H1 (cell line): ENCODE measurements at regions not wholly inside any gene's neighbourhood (a gene's known extent, or its start where the extent isn't known, plus 50 kb on each side); places are given as distances from the start of the nearest gene placed in this dataset.

Source experiments
- CTCF ChIA-PET: fragments of 300-600 bp; sonication (Branson Sonifier 250); formaldehyde crosslinking; loops from one replicate; lab custom pipeline; 2021; ENCODE audit not compliant: partially characterized antibody; lab: Charles Lee
- POLR2A ChIA-PET: fragments of 300-600 bp; sonication (Branson Sonifier 250); formaldehyde crosslinking; loops from one replicate; lab custom pipeline; 2021; ENCODE audit warnings: inconsistent platforms; ENCODE audit not compliant: partially characterized antibody; lab: Charles Lee
- DNase-seq, 2 experiments: peaks; one replicate each; pipeline versions ENCODE4 v3.0.0 to v3.0.0-alpha.2; 2010 to 2022; ENCODE audit warnings: low spot score in 2 of 2, low read depth in 1 of 2, mixed read lengths in 1 of 2
- FAIRE-seq: peaks from 2 replicates; lab custom pipeline; 2011; peaks lifted over from hg19 to GRCh38; lab: Jason Lieb, UNC
- H2AFZ ChIP-seq: 2 replicates; pipeline ENCODE4 v1.8.1; 2012; ENCODE audit warnings: low read length, inconsistent platforms
- H2AK5ac ChIP-seq: 2 replicates; pipeline ENCODE4 v1.6.1; 2013; ENCODE audit warnings: low read depth, low read length
- H2BK120ac ChIP-seq: replicated peaks from 2 replicates; pipeline ENCODE3; 2013; ENCODE audit warnings: low read depth, low read length, inconsistent platforms
- H2BK12ac ChIP-seq: 2 replicates; pipeline ENCODE4 v1.6.1; 2013; ENCODE audit warnings: low read depth, low read length
- H2BK15ac ChIP-seq: 2 replicates; pipeline ENCODE4 v1.6.1; 2013; ENCODE audit warnings: low read length
- H2BK20ac ChIP-seq: 2 replicates; pipeline ENCODE4 v1.6.1; 2013; ENCODE audit warnings: low read length
- H2BK5ac ChIP-seq: 2 replicates; pipeline ENCODE4 v1.6.1; 2013; ENCODE audit warnings: low read depth, low read length
- H3K14ac ChIP-seq: 2 replicates; pipeline ENCODE4 v1.6.1; 2013; ENCODE audit warnings: inconsistent platforms; ENCODE audit not compliant: insufficient read length
- H3K18ac ChIP-seq: 2 replicates; pipeline ENCODE4 v1.6.1; 2013; ENCODE audit warnings: low read length; ENCODE audit errors: extremely low read depth
- H3K23ac ChIP-seq: 2 replicates; pipeline ENCODE4 v1.6.1; 2013; ENCODE audit warnings: inconsistent platforms; ENCODE audit not compliant: insufficient read length
- H3K23me2 ChIP-seq: 2 replicates; pipeline ENCODE4 v1.6.1; 2013; ENCODE audit warnings: low read depth, low read length
- H3K27ac ChIP-seq: 2 replicates; pipeline ENCODE4 v1.6.1; 2011; ENCODE audit warnings: low read depth, low read length, inconsistent platforms
- H3K27me3 ChIP-seq, 4 experiments: replicated peaks in 1 of 4; 1 replicate in 1 of 4; 2 replicates in 3 of 4; pipeline versions ENCODE4 v1.6.1 to v1.8.1; 2011 to 2013; ENCODE audit warnings: low read length in 3 of 4, mild to moderate bottlenecking in 3 of 4, inconsistent platforms in 2 of 4, mixed read lengths in 2 of 4, moderate library complexity in 1 of 4; ENCODE audit not compliant: control insufficient read depth in 3 of 4, insufficient read depth in 3 of 4; ENCODE audit errors: extremely low read depth in 1 of 4
- H3K36me3 ChIP-seq, 4 experiments: 2 replicates each; pipeline versions ENCODE4 v1.6.1 to v1.8.1; 2011 to 2013; ENCODE audit warnings: mild to moderate bottlenecking in 4 of 4, low read length in 3 of 4, moderate library complexity in 2 of 4, control low read depth in 1 of 4, inconsistent platforms in 1 of 4; ENCODE audit not compliant: insufficient read depth in 4 of 4, control insufficient read depth in 2 of 4
- H3K4ac ChIP-seq: replicated peaks from 2 replicates; pipeline ENCODE3; 2013; ENCODE audit warnings: low read length, low read depth, mixed read lengths, inconsistent platforms; ENCODE audit not compliant: insufficient read length
- H3K4me1 ChIP-seq, 4 experiments: replicated peaks in 1 of 4; 1 replicate in 1 of 4; 2 replicates in 3 of 4; pipeline versions ENCODE4 v1.6.1 to v1.8.1; 2011 to 2013; ENCODE audit warnings: low read length in 3 of 4, inconsistent platforms in 2 of 4, mixed read lengths in 1 of 4; ENCODE audit not compliant: insufficient read depth in 4 of 4, control insufficient read depth in 3 of 4
- H3K4me2 ChIP-seq, 2 experiments: 2 replicates each; pipeline versions ENCODE4 v1.6.1 to v1.8.1; 2011 to 2013; ENCODE audit warnings: low read depth in 2 of 2, low read length in 2 of 2, control low read depth in 1 of 2, inconsistent platforms in 1 of 2, mild to moderate bottlenecking in 1 of 2; ENCODE audit not compliant: insufficient read depth in 1 of 2
- H3K4me3 ChIP-seq, 4 experiments: fragments of 200-600, 300-600 bp in 1 of 4; sonication (generic), shearing (Covaris generic), sonication (Bioruptor Twin) in 1 of 4; 2 replicates each; pipeline versions ENCODE4 v1.5.1 to v1.8.1; 2011 to 2016; ENCODE audit warnings: low read length in 4 of 4, low read depth in 3 of 4, control low read depth in 2 of 4, inconsistent platforms in 2 of 4, mild to moderate bottlenecking in 2 of 4, mixed read lengths in 1 of 4, moderate library complexity in 1 of 4; ENCODE audit not compliant: insufficient read depth in 2 of 4; ENCODE audit errors: extremely low read depth in 1 of 4
- H3K56ac ChIP-seq: replicated peaks from 2 replicates; pipeline ENCODE3; 2013; ENCODE audit warnings: low read depth, mild to moderate bottlenecking, mixed read lengths, low read length, inconsistent platforms; ENCODE audit not compliant: insufficient read length
- H3K79me1 ChIP-seq: 2 replicates; pipeline ENCODE4 v1.6.1; 2013; ENCODE audit warnings: low read depth, low read length, control low read depth
- H3K79me2 ChIP-seq, 2 experiments: 2 replicates each; pipeline versions ENCODE4 v1.6.1 to v1.8.1; 2012 to 2013; ENCODE audit warnings: low read length in 2 of 2, mild to moderate bottlenecking in 2 of 2, inconsistent platforms in 1 of 2; ENCODE audit not compliant: insufficient read depth in 2 of 2, control insufficient read depth in 1 of 2
- H3K9ac ChIP-seq, 4 experiments: replicated peaks in 1 of 4; 1 replicate in 1 of 4; 2 replicates in 3 of 4; pipeline versions ENCODE4 v1.6.1 to v1.8.1; 2011 to 2013; ENCODE audit warnings: low read depth in 3 of 4, low read length in 3 of 4, control low read depth in 2 of 4, mild to moderate bottlenecking in 2 of 4, moderate library complexity in 2 of 4, inconsistent platforms in 1 of 4; ENCODE audit errors: extremely low read depth in 1 of 4
- H3K9me3 ChIP-seq, 2 experiments: 2 replicates each; pipeline versions ENCODE4 v1.6.1 to v1.8.1; 2012 to 2013; ENCODE audit warnings: mild to moderate bottlenecking in 2 of 2, moderate library complexity in 2 of 2, control low read depth in 1 of 2, inconsistent platforms in 1 of 2, low read depth in 1 of 2, low read length in 1 of 2, mixed read lengths in 1 of 2; ENCODE audit not compliant: insufficient read depth in 2 of 2
- H4K20me1 ChIP-seq, 2 experiments: replicated peaks in 1 of 2; 2 replicates each; pipeline versions ENCODE3 to v1.8.1; 2011 to 2013; ENCODE audit warnings: inconsistent platforms in 2 of 2, low read length in 2 of 2, mild to moderate bottlenecking in 1 of 2; ENCODE audit not compliant: insufficient read depth in 2 of 2, control insufficient read depth in 1 of 2
- H4K5ac ChIP-seq: 2 replicates; pipeline ENCODE4 v1.6.1; 2013; ENCODE audit warnings: low read length, low read depth, mixed read lengths, inconsistent platforms; ENCODE audit not compliant: insufficient read length
- H4K8ac ChIP-seq: 2 replicates; pipeline ENCODE4 v1.8.0; 2013; ENCODE audit warnings: mild to moderate bottlenecking, moderate library complexity, low read length, inconsistent platforms; ENCODE audit not compliant: insufficient read depth; ENCODE audit errors: extremely low read depth
- H4K91ac ChIP-seq: replicated peaks from 2 replicates; pipeline ENCODE3; 2013; ENCODE audit warnings: low read length, mixed read lengths, inconsistent platforms; ENCODE audit not compliant: insufficient read length
- BCL11A ChIP-seq, 2 experiments: IDR thresholded peaks; one replicate each; pipeline ENCODE4 v1.6.1; 2011; ENCODE audit warnings: low read depth in 2 of 2, low read length in 2 of 2, mild to moderate bottlenecking in 2 of 2
- BRCA1 ChIP-seq: IDR thresholded peaks from 2 replicates; pipeline ENCODE4 v1.6.1; 2012; ENCODE audit warnings: low read depth, low read length, improper control_type of control experiment
- CEBPB ChIP-seq: IDR thresholded peaks from 2 replicates; pipeline ENCODE4 v1.6.1; 2012; ENCODE audit warnings: low read depth, low read length
- CHD1 ChIP-seq: IDR thresholded peaks from 2 replicates; pipeline ENCODE4 v1.6.1; 2012; ENCODE audit warnings: low read depth, low read length, improper control_type of control experiment
- CTBP2 ChIP-seq: IDR thresholded peaks from 2 replicates; pipeline ENCODE4 v1.7.0; 2011; ENCODE audit warnings: borderline replicate concordance, mild to moderate bottlenecking, moderate library complexity, mixed read lengths, low read length; ENCODE audit not compliant: insufficient read depth, insufficient read length
- EZH2 ChIP-seq: fragments of 200-600 bp; sonication (generic); IDR thresholded peaks from 2 replicates; pipeline ENCODE4 v1.7.1; 2012; ENCODE audit warnings: low read depth, mild to moderate bottlenecking, moderate library complexity, low read length, inconsistent platforms; ENCODE audit not compliant: severe bottlenecking
- JUND ChIP-seq: IDR thresholded peaks from 2 replicates; pipeline ENCODE4 v1.6.1; 2011; ENCODE audit warnings: mild to moderate bottlenecking, improper control_type of control experiment, low read length
- KDM5A ChIP-seq: fragments of 200-600 bp; IDR thresholded peaks from 2 replicates; pipeline ENCODE4 v1.7.1; 2012; ENCODE audit warnings: mild to moderate bottlenecking, low read length, inconsistent platforms, mixed read lengths
- MAFK ChIP-seq: IDR thresholded peaks from 2 replicates; pipeline ENCODE4 v1.6.1; 2012; ENCODE audit warnings: low read depth, mild to moderate bottlenecking, improper control_type of control experiment, low read length
- NRF1 ChIP-seq: IDR thresholded peaks from 2 replicates; pipeline ENCODE4 v1.6.1; 2011; ENCODE audit warnings: mild to moderate bottlenecking, low read depth, low read length, improper control_type of control experiment
- PHF8 ChIP-seq: fragments of 200-600 bp; sonication (generic); conservative IDR thresholded peaks from 2 replicates; pipeline ENCODE4 v1.7.1; 2012; ENCODE audit warnings: low read depth, mild to moderate bottlenecking, inconsistent platforms, low read length, moderate library complexity
- POLR2AphosphoS5 ChIP-seq: IDR thresholded peaks from 2 replicates; pipeline ENCODE4 v1.6.1; 2011; ENCODE audit warnings: low read depth, low read length
- TAF7 ChIP-seq: optimal IDR thresholded peaks from 2 replicates; pipeline ENCODE3; 2011; ENCODE audit warnings: low read depth, mild to moderate bottlenecking, inconsistent platforms, low read length, moderate library complexity, borderline replicate concordance
- WGBS, 2 experiments: shearing (Covaris generic) in 1 of 2; methylation state at CpG; one replicate each; pipeline versions ENCODE4 v1.1.6 to v1.1.7; 2013 to 2015; ENCODE audit warnings: low lambda C conversion rate in 2 of 2, mixed read lengths in 2 of 2, inconsistent platforms in 1 of 2, low coverage in 1 of 2, missing lambda C conversion rate in 1 of 2; ENCODE audit not compliant: insufficient replicate concordance in 2 of 2, insufficient coverage in 1 of 2, insufficient read length in 1 of 2; ENCODE audit errors: extremely low coverage in 1 of 2, missing lambda C conversion rate in 1 of 2; 5-methylcytosine and 5-hydroxymethylcytosine counted together

- H2AFZ ChIP-seq = no peak overlapping the region
- TF ChIP-seq BRCA1 = no peak
- TF ChIP-seq TAF7 = no peak
- no peak for TF ChIP-seq KDM5A
- TF ChIP-seq EZH2 = no peak
- TF ChIP-seq NRF1 = no peak
- no peak for TF ChIP-seq JUND
- TF ChIP-seq MAFK = no peak
- no peak for TF ChIP-seq CHD1
- TF ChIP-seq BCL11A (IDR thresholded peaks at IDR 0.05; ENCODE audit: low read depth in 2 of 2, low read length in 2 of 2) = no peak
- TF ChIP-seq POLR2AphosphoS5 = no peak
- no peak for TF ChIP-seq CTBP2
- TF ChIP-seq PHF8 = no peak
- no peak for TF ChIP-seq CEBPB
Measured at GRCh38 chr18:2111456-2111855, 459.8 kb downstream of the METTL4 start.

More at GRCh38 chr18:2111456-2111855, 459.8 kb downstream of the METTL4 start:
- H3K14ac ChIP-seq = no peak overlapping the region
- no peaks in the 10 kb centered on the region for H3K27me3 ChIP-seq
- no peak for DNase-seq
- FAIRE-seq = no peak
- H4K8ac ChIP-seq = no peak overlapping the region; the same call in 1 of the 2 replicates
- H3K4me2 ChIP-seq = no peak overlapping the region
- H3K79me2 ChIP-seq = no peaks in the 10 kb centered on the region
- H3K18ac ChIP-seq = no peak overlapping the region
- POLR2A ChIA-PET = no interaction called here
- no peak overlapping the region for H2AK5ac ChIP-seq
- no peak overlapping the region for H2BK20ac ChIP-seq
- WGBS, 2 experiments = 97% methylated on average over 3 of the region's 3 CpGs; no CpG with 5 or more reads in 1 of the 2 experiments
- H2BK15ac ChIP-seq = no peak overlapping the region
- H2BK12ac ChIP-seq = no peak overlapping the region
- no peak overlapping the region for H4K91ac ChIP-seq
- H3K27ac ChIP-seq = no peak overlapping the region; the same call in 1 of the 2 replicates
- H4K20me1 ChIP-seq = no peaks in the 10 kb centered on the region
- no peak overlapping the region for H3K23ac ChIP-seq
- H3K36me3 ChIP-seq = no peaks in the 10 kb centered on the region
- H3K23me2 ChIP-seq = no peaks in the 10 kb centered on the region
- H3K56ac ChIP-seq = no peak overlapping the region
- H4K5ac ChIP-seq = no peak overlapping the region
- peaks cover 0 to 2% (median 0%) of the 10 kb centered on the region in 4 experiments; a peak in 1 of 7 replicates for H3K4me1 ChIP-seq
- H3K4ac ChIP-seq = no peak overlapping the region
- no peak overlapping the region for H2BK120ac ChIP-seq
- no peak overlapping the region for H2BK5ac ChIP-seq
- H3K9ac ChIP-seq = no peak overlapping the region
- CTCF ChIA-PET = interaction anchor here (1.2 to 1.6 kb wide), 3 partner anchors 27 to 112 kb away, joined by 4 to 5 read pairs (median 5); no protein-coding TSS in a partner anchor
- H3K4me3 ChIP-seq = no peak overlapping the region
- H3K9me3 ChIP-seq = no peaks in the 10 kb centered on the region
- no peaks in the 10 kb centered on the region for H3K79me1 ChIP-seq
